ENCODE measurements at regions not wholly inside any gene's neighbourhood (a gene's known extent, or its start where the extent isn't known, plus 50 kb on each side); places are given as distances from the start of the nearest gene placed in this dataset.

- Mint-ChIP-seq H3K36me3 (no peaks in the 10 kb centered on the region), H3K27ac (no peak overlapping the region), H3K9me3 (peaks cover 5% of the 10 kb centered on the region; the same call in 1 of the 2 replicates), H3K27me3 (ENCODE audit: low read depth) (peaks cover 4% of the 10 kb centered on the region; the same call in 1 of the 2 replicates), H3K4me3 (no peak overlapping the region), H3K4me1 (peaks cover 21% of the 10 kb centered on the region)
- no peak for DNase-seq (ENCODE audit: low spot score)
- POLR2A ChIA-PET: no interaction called here
- CTCF ChIA-PET: no interaction called here
- ATAC-seq: no peak
- TF ChIP-seq CTCF (IDR thresholded peaks at IDR 0.05) (no peak), SP1 (CRISPR knock-in tag; conservative IDR thresholded peaks at IDR 0.05) (no peak), ATF3 (CRISPR knock-in tag; conservative IDR thresholded peaks at IDR 0.05) (no peak), FOXK1 (CRISPR knock-in tag; IDR thresholded peaks at IDR 0.05) (no peak), FOXP4 (CRISPR knock-in tag; IDR thresholded peaks at IDR 0.05) (no peak), ZNF138 (CRISPR knock-in tag; conservative IDR thresholded peaks at IDR 0.05) (no peak), ERG (CRISPR knock-in tag; IDR thresholded peaks at IDR 0.05) (no peak), SMAD3 (CRISPR knock-in tag; IDR thresholded peaks at IDR 0.05; ENCODE audit: borderline replicate concordance) (no peak), ZNF532 (CRISPR knock-in tag; IDR thresholded peaks at IDR 0.05; ENCODE audit: borderline replicate concordance) (no peak), ZNF281 (CRISPR knock-in tag; IDR thresholded peaks at IDR 0.05) (no peak), NR2C2 (CRISPR knock-in tag; IDR thresholded peaks at IDR 0.05) (no peak)
Measured at GRCh38 chr1:31497601-31498000, 78.7 kb upstream of the TINAGL1 start.

GRCh38 chr1:31498376-31499040, 77.8 kb upstream of the TINAGL1 start:
- ATAC-seq: no peak
- CTCF ChIA-PET: interaction anchor here (0.6 kb wide), 1 partner anchor 278 kb away, joined by 3 read pairs; no protein-coding TSS in a partner anchor
- POLR2A ChIA-PET: no interaction called here
- Mint-ChIP-seq H3K4me3 (no peak overlapping the region), H3K4me1 (peaks cover 30% of the 10 kb centered on the region), H3K36me3 (no peaks in the 10 kb centered on the region), H3K27ac (no peak overlapping the region), H3K9me3 (0 out of 2 replicates have a peak, but pooled peaks cover under 1% of the 10 kb centered on the region), H3K27me3 (ENCODE audit: low read depth) (peaks cover 4% of the 10 kb centered on the region; the same call in 1 of the 2 replicates)
- no peak for DNase-seq (ENCODE audit: low spot score)
- TF ChIP-seq ZBTB21 (CRISPR knock-in tag; IDR thresholded peaks at IDR 0.05; ENCODE audit: borderline replicate concordance): no peak
- no peak for TF ChIP-seq ZNF121 (CRISPR knock-in tag; IDR thresholded peaks at IDR 0.05)
- no peak for TF ChIP-seq RORB (CRISPR knock-in tag; IDR thresholded peaks at IDR 0.05)
- no peak for TF ChIP-seq PREB (CRISPR knock-in tag; IDR thresholded peaks at IDR 0.05; ENCODE audit: borderline replicate concordance)
- no peak for TF ChIP-seq HMGXB4 (CRISPR knock-in tag; IDR thresholded peaks at IDR 0.05)
- no peak for TF ChIP-seq USF2 (CRISPR knock-in tag; IDR thresholded peaks at IDR 0.05)

Data from WTC11 (cell line).